ENCODE measurements at regions not wholly inside any gene's neighbourhood (a gene's known extent, or its start where the extent isn't known, plus 50 kb on each side); places are given as distances from the start of the nearest gene placed in this dataset.

GRCh38 chr6:27767851-27768250, 144.3 kb downstream of the OR2B2 start:
- Histone ChIP-seq H4K20me1 (ENCODE audit: control insufficient read depth, insufficient read depth, insufficient read length) (no peaks in the 10 kb centered on the region), H3K27me3 (ENCODE audit: insufficient read depth, low read length) (peaks cover 65% of the 10 kb centered on the region)
- peaks cover 99% of the 10 kb centered on the region for H3K27me3 Mint-ChIP-seq (ENCODE audit: low read depth)

More at GRCh38 chr6:27767851-27768250, 144.3 kb downstream of the OR2B2 start:
- H3K27ac Mint-ChIP-seq = no peak overlapping the region
- H2BK20ac ChIP-seq (ENCODE audit: low read depth, low read length, poor library complexity, severe bottlenecking) = no peak overlapping the region
- H4K5ac ChIP-seq (ENCODE audit: insufficient read length, low read depth, low read length) = no peak overlapping the region
- H3K9me3 Mint-ChIP-seq = peaks cover 0 to 4% of the 10 kb centered on the region in 2 experiments; a peak in 1 of 5 replicates
- no peaks in the 10 kb centered on the region for H3K9me3 ChIP-seq (ENCODE audit: control insufficient read depth, low read depth, low read length)
- H3K14ac ChIP-seq (ENCODE audit: insufficient read depth, low read length) = no peak overlapping the region
- H3K4me1 ChIP-seq (ENCODE audit: insufficient read depth, low read length) = no peaks in the 10 kb centered on the region
- H3K4me3 Mint-ChIP-seq = no peak overlapping the region
- no peak overlapping the region for H3T11ph ChIP-seq (ENCODE audit: low read length)
- H3K18ac ChIP-seq (ENCODE audit: insufficient read length, low read depth, low read length) = no peak overlapping the region
- no CpG with 5 or more reads among the region's 1 CpG for WGBS (ENCODE audit: extremely low coverage, insufficient read length, low lambda C conversion rate)
- H2BK15ac ChIP-seq (ENCODE audit: low read depth, low read length) = no peak overlapping the region
- no peak overlapping the region for H3K23ac ChIP-seq (ENCODE audit: insufficient read length, low read depth, low read length)
- no peaks in the 10 kb centered on the region for H3K79me1 ChIP-seq (ENCODE audit: insufficient read depth, low read depth, low read length, poor library complexity, severe bottlenecking)
- H2AFZ ChIP-seq (ENCODE audit: low read length) = no peak overlapping the region
- H4K91ac ChIP-seq (ENCODE audit: insufficient read length, low read depth, low read length) = no peak overlapping the region
- H3K56ac ChIP-seq (ENCODE audit: insufficient read length, low read depth, low read length) = no peak overlapping the region
- no peaks in the 10 kb centered on the region for H3K79me2 ChIP-seq (ENCODE audit: insufficient read depth, low read length)
- H3K36me3 Mint-ChIP-seq (ENCODE audit: insufficient read depth in 1 of 3, low read depth in 3 of 3) = no peaks in the 10 kb centered on the region; a peak in 1 of 7 replicates
- no peak overlapping the region for H3K27ac ChIP-seq (ENCODE audit: insufficient read length, low read depth, low read length)
- peak; percentile 63 for DNase-seq
- no peak overlapping the region for H3K4ac ChIP-seq (ENCODE audit: low read depth, low read length)
- peaks cover 4% of the 10 kb centered on the region for H3K23me2 ChIP-seq (ENCODE audit: insufficient read length, low read depth, low read length, poor library complexity, severe bottlenecking)
- no peak overlapping the region for H4K8ac ChIP-seq (replicated peaks; ENCODE audit: insufficient read length, low read depth, low read length)
- no peak overlapping the region for H2AK5ac ChIP-seq (ENCODE audit: insufficient read length, low read length)
- H2BK5ac ChIP-seq (ENCODE audit: insufficient read length, low read length) = no peak overlapping the region
- H2BK12ac ChIP-seq (ENCODE audit: insufficient read length, low read depth, low read length) = no peak overlapping the region
- peaks cover 28 to 31% of the 10 kb centered on the region in 2 experiments for H3K4me1 Mint-ChIP-seq
- no peak overlapping the region for H3K4me2 ChIP-seq (ENCODE audit: insufficient read depth, insufficient read length, low read length)
- TF ChIP-seq, protein P1, sequence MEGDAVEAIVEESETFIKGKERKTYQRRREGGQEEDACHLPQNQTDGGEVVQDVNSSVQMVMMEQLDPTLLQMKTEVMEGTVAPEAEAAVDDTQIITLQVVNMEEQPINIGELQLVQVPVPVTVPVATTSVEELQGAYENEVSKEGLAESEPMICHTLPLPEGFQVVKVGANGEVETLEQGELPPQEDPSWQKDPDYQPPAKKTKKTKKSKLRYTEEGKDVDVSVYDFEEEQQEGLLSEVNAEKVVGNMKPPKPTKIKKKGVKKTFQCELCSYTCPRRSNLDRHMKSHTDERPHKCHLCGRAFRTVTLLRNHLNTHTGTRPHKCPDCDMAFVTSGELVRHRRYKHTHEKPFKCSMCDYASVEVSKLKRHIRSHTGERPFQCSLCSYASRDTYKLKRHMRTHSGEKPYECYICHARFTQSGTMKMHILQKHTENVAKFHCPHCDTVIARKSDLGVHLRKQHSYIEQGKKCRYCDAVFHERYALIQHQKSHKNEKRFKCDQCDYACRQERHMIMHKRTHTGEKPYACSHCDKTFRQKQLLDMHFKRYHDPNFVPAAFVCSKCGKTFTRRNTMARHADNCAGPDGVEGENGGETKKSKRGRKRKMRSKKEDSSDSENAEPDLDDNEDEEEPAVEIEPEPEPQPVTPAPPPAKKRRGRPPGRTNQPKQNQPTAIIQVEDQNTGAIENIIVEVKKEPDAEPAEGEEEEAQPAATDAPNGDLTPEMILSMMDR (conservative IDR thresholded peaks at IDR 0.05) = no peak
- no peak overlapping the region for H2BK120ac ChIP-seq (ENCODE audit: low read depth, low read length, poor library complexity, severe bottlenecking)
- no peak overlapping the region for H3K9ac ChIP-seq (ENCODE audit: extremely low read depth, insufficient read length, low read length)
